Fibroblast of pulmonary artery (primary cell): ENCODE measurements at regions not wholly inside any gene's neighbourhood (a gene's known extent, or its start where the extent isn't known, plus 50 kb on each side); places are given as distances from the start of the nearest gene placed in this dataset.

Source experiments
- DNase-seq: peaks from one replicate; pipeline ENCODE4 v3.0.0-alpha.2; 2010; ENCODE audit warnings: low read depth
- H3K4me3 ChIP-seq: replicated peaks from 2 replicates; pipeline ENCODE4 v1.5.1; 2011; ENCODE audit warnings: low read depth, mild to moderate bottlenecking, control low read depth, low read length, moderate library complexity
- CTCF ChIP-seq: IDR thresholded peaks from 2 replicates; pipeline ENCODE4 v1.5.1; 2011; ENCODE audit warnings: mild to moderate bottlenecking, control low read depth, low read length, inconsistent platforms; ENCODE audit errors: missing control alignments

- no peak for TF ChIP-seq CTCF
- DNase-seq: no peak
- no peak overlapping the region for H3K4me3 ChIP-seq
These were observed 351.6 kb downstream of the PCDH7 start for GRCh38 chr4:31071508-31072486.

DNA sequence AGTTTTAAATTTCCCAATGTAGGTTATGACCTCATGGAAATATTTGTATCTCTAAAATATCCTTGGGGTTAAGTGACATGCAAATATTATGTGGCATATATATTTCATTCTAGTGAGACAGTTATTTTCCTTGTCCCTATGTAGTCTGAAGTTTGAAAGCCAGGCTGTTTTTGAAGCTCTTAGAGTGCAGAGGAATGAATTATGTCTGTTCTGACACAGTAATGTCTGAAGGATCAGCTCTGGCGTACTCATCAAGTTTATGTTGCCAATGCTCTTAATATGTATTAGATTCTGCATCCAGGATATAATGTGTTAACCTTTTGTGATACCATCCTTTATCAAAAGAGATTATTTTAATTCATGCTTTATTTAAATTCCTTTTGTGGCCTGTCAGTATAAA lies 355.8 kb downstream of the PCDH7 start:
- no peak for DNase-seq
- TF ChIP-seq CTCF: no peak
- no peak overlapping the region for H3K4me3 ChIP-seq

- no peak for TF ChIP-seq CTCF
- H3K4me3 ChIP-seq: no peak overlapping the region
- DNase-seq: no peak
These were observed 358.5 kb downstream of the PCDH7 start for GRCh38 chr4:31078661-31079060.

- no peak for DNase-seq
- no peak overlapping the region for H3K4me3 ChIP-seq
- no peak for TF ChIP-seq CTCF
These were observed 360.7 kb downstream of the PCDH7 start for GRCh38 chr4:31080887-31081286.

DNA sequence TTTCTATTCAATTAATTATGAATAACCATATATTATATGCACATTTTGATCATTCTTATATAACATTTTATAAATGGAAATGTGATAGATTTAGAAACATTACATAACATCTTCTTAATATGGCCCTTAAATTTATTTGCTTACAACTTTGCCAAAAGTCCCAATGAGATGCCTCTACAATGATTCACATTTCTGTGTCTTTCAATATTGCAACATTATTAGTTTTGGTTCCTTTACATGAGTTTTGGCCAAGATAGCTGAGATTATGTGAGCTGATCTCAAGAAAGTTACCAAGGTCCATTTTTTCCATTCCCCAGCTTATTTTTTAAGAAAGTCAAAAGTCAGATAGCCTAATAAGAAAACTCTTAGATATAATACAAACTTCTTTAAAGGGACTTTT lies 361.2 kb downstream of the PCDH7 start:
- no peak overlapping the region for H3K4me3 ChIP-seq
- TF ChIP-seq CTCF: no peak
- DNase-seq: peak; percentile 76

- TF ChIP-seq CTCF: no peak
- no peak overlapping the region for H3K4me3 ChIP-seq
- no peak for DNase-seq
These were observed 363.3 kb downstream of the PCDH7 start for GRCh38 chr4:31083456-31083855.

DNA sequence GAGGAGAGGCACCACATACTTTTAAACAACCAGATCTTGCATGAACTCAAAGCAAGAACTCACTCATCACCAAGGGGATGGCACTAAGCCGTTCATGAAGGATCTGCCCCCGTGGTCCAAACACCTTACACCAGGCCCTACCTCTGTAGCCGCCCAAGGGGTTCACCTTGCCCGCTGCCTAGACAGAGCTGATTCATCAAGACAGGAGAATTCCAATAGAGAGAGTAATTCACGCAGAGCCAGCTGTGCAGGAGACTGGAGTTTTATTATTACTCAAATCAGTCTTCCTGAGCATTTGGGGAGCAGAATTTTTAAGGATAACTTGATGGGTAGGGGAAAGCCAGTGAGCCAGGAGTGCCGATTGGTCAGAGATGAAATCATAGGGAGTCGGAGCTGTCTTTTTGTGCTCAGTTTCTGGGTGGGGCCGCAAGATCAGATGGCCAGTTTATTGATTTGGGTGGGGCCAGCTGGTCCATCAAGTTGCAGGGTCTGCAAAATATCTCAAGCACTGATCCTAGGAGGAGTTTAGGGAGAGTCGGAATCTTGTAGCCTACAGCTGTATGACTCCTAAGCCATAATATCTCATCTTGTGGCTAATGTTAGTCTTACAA lies 364.7 kb downstream of the PCDH7 start:
- no peak for TF ChIP-seq CTCF
- H3K4me3 ChIP-seq: no peak overlapping the region
- DNase-seq: no peak
